MM.1S (cell line): ENCODE measurements at regions not wholly inside any gene's neighbourhood (a gene's known extent, or its start where the extent isn't known, plus 50 kb on each side); places are given as distances from the start of the nearest gene placed in this dataset.

Experiments used
- CTCF ChIP-seq: fragments of 300-600 bp; sonication (generic); IDR thresholded peaks from 2 replicates; pipeline ENCODE4 v1.5.1; 2016; ENCODE audit warnings: antibody characterized with exemption, low read length, mixed read lengths
- EZH2phosphoT487 ChIP-seq: fragments of 300-600 bp; sonication (generic); IDR thresholded peaks from 2 replicates; pipeline ENCODE4 v1.6.1; 2018; ENCODE audit warnings: antibody characterized with exemption, low read length

GRCh38 chr5:167050568-167051401, 1240.7 kb upstream of the WWC1 start:
- TF ChIP-seq CTCF (no peak), EZH2phosphoT487 (no peak)
